ENCODE measurements at regions not wholly inside any gene's neighbourhood (a gene's known extent, or its start where the extent isn't known, plus 50 kb on each side); places are given as distances from the start of the nearest gene placed in this dataset.

GRCh38 chr6:95133578-95133977, 443.8 kb upstream of the MANEA start:
- intact Hi-C loops (cut with DNase I) = no loop called here
- DNase-seq (ENCODE audit: low spot score) = no peak

- no peak for DNase-seq (ENCODE audit: low spot score)
- intact Hi-C loops (cut with DNase I) = no loop called here
Observed at GRCh38 chr6:95135182-95135581, 442.2 kb upstream of the MANEA start.

DNA sequence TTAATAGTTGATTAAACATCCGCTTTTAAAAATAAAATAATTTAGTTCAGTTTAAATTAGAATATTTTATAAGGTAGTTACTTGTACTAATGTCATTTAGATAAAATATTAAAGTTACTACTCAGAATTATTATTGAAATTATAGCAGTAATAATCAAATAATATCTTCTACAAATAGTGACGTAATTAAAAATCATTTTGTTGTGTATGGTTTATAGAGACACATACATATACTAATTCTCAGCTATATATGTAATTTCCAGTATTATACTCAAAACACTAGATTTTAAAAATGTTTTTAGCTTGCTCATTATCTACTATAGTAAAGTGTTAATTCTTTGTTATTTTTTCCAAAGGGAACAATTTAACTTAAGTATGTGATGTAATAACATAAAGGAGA, 435.2 kb upstream of the MANEA start:
- DNase-seq (ENCODE audit: low spot score) = no peak
- intact Hi-C loops (cut with DNase I) = no loop called here

DNA sequence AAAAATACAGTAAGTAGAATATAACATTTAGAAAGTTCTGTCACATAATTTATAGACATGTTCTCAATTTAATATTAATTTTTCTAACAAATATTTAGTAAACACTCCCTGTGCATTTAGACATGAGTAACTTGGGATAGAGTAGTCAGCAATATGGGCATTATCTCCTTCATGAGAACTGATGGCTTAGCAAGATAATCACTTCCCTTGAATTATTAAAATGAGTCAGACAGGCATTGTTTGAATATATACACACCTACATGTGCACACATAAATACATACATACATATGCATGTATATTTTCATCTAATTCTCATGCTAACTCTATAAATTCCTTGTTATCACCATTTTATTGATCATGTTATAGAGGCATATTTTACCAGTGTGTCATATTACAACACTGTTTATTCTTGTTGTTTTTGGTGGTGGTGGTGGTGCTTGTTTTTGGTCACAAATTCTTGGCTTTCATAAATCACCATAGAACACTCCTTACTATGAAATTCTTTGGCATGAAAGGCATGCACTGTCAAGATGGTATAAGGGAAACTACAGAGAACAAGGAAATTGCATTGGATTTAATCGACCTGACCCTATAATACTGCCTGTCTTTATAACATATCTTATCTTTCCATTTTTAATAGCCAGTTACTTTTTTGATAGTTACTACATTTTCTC, 434.5 kb upstream of the MANEA start:
- no peak for DNase-seq (ENCODE audit: low spot score)
- intact Hi-C loops (cut with DNase I) = no loop called here

- intact Hi-C loops (cut with DNase I) = no loop called here
- no peak for DNase-seq (ENCODE audit: low spot score)
Observed at GRCh38 chr6:95143408-95144180, 433.7 kb upstream of the MANEA start.

- no peak for DNase-seq (ENCODE audit: low spot score)
- intact Hi-C loops (cut with DNase I) = loop anchor here in 1 of 2 donors (5.0 kb wide), 1 partner anchor 882 kb away; no protein-coding TSS in a partner anchor
Observed at GRCh38 chr6:95145457-95145856, 431.9 kb upstream of the MANEA start.

DNA sequence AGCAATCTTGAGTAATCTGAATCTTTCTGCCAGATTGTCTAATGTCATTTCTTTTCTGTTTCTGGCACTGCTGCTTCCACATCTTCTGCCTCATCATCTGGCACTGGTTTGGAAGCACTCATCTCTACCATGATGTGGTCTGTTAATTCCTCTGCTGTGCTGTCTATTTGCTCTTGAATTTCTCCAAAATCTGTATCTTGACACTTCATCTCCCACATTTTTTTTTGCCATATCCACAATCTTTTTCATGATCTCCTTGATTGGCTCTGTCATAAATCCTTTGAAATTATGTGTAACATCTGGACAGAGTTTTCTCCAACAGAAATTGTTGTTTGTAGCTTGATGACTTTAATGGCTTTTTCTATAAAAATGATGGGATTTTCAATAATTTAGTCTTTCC, 417.8 kb upstream of the MANEA start:
- intact Hi-C loops (cut with DNase I) = no loop called here
- DNase-seq (ENCODE audit: low spot score) = no peak

DNA sequence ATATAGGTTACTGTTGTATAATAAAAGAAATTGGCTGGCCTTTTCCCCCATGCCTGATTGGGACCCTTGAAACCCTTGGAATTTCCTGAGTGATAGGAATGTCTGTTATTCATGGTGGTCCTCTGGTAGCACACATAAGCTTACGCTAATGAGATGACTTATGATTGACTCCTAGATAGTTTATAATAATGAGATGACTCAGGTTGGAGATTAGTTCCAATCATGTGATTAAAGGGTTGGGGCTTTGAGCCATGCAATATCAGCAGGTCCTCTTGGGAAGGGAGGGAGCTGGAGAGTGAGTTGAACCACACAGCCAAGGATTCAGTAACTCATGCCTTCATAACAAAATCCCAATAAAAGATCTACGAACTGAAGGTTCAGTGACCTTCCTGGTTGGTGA, 407.6 kb upstream of the MANEA start:
- intact Hi-C loops (cut with DNase I) = no loop called here

GRCh38 chr6:95175927-95176675, 401.2 kb upstream of the MANEA start:
- no peak for DNase-seq (ENCODE audit: low spot score)
- intact Hi-C loops (cut with DNase I) = no loop called here

More for the DNA sequence above, 407.6 kb upstream of the MANEA start:
- no peak for DNase-seq (ENCODE audit: low spot score)

DNA sequence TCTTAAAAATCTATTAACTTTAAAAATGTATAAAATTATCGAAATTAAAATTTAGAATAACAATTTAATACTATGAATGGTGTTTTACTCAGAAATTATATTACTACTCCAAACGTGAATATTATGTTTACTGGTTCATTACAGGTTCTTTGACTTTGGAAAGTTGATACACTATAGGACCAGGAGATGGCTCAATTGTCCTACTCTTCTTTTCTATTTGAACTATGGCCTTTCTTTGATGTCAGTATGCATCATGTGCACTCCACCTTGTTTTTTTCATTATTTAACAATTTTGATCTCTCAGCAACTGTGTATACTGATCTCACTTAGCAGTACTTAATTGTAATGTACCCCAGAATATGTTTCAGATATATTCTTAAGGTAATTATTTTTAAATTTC, 391.5 kb upstream of the MANEA start:
- no peak for DNase-seq (ENCODE audit: low spot score)
- intact Hi-C loops (cut with DNase I) = no loop called here

GRCh38 chr6:95186710-95187109, 390.6 kb upstream of the MANEA start:
- DNase-seq (ENCODE audit: low spot score) = no peak
- intact Hi-C loops (cut with DNase I) = no loop called here

GRCh38 chr6:95197590-95197989, 379.7 kb upstream of the MANEA start:
- intact Hi-C loops (cut with DNase I) = no loop called here
- DNase-seq (ENCODE audit: low spot score) = no peak

- DNase-seq (ENCODE audit: low spot score) = no peak
- intact Hi-C loops (cut with DNase I) = no loop called here
Observed at GRCh38 chr6:95203153-95203754, 374.1 kb upstream of the MANEA start.

- intact Hi-C loops (cut with DNase I) = no loop called here
- DNase-seq (ENCODE audit: low spot score) = no peak
Observed at GRCh38 chr6:95204178-95204577, 373.2 kb upstream of the MANEA start.

DNA sequence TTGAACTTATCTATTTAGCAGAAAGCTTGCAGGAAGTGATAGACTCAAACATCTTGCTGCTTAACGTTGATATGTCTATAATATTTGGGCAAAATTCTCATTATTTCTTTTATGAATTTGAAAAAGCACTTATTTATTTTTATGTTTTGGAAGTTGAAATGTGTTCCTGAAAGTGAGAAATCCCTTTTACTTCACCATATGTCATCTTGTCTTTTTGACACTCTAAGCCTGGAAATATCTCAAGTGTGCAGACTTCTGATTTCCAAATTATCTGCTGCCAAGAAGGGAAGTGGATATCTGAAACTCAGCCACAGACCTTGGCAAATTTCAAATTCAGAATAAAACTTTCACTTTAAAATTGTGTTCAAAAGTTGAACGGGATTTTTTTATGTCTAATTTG, 368.7 kb upstream of the MANEA start:
- intact Hi-C loops (cut with DNase I) = no loop called here
- DNase-seq (ENCODE audit: low spot score) = no peak

GRCh38 chr6:95209074-95209473, 368.3 kb upstream of the MANEA start:
- intact Hi-C loops (cut with DNase I) = no loop called here
- DNase-seq (ENCODE audit: low spot score) = no peak

GRCh38 chr6:95216555-95216954, 360.8 kb upstream of the MANEA start:
- no peak for DNase-seq (ENCODE audit: low spot score)
- intact Hi-C loops (cut with DNase I) = no loop called here

DNA sequence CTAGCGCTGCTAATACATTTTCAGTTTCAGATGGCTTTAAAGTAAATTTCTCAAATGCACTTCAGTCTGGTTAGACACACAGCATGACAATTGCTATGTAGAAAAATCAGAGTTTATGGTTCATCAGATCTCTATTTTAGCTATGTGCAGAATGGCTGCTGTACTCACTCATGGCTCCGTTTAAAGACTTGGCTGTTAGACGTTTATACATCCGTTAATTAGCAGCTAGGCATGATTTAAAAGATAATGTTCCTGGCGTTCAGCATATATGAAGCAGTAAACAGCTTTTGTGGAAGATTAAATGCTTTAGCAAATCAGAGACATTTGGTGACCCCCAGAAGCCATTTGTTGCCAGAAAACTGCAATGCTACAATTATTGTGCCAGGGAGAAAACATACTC, 350.0 kb upstream of the MANEA start:
- no peak for DNase-seq (ENCODE audit: low spot score)
- intact Hi-C loops (cut with DNase I) = no loop called here

- intact Hi-C loops (cut with DNase I) = no loop called here
- DNase-seq (ENCODE audit: low spot score) = no peak
Observed at GRCh38 chr6:95228636-95229035, 348.7 kb upstream of the MANEA start.
